ENCODE measurements at regions not wholly inside any gene's neighbourhood (a gene's known extent, or its start where the extent isn't known, plus 50 kb on each side); places are given as distances from the start of the nearest gene placed in this dataset.
A peak's percentile ranks its signal among the peaks of the same experiment; 100 is the strongest.

- no peaks in the 10 kb centered on the region for H3K4me1 ChIP-seq (ENCODE audit: low read depth)
- H3K36me3 ChIP-seq = no peaks in the 10 kb centered on the region
- H3K27ac ChIP-seq = no peak overlapping the region
- TF ChIP-seq, protein P1, sequence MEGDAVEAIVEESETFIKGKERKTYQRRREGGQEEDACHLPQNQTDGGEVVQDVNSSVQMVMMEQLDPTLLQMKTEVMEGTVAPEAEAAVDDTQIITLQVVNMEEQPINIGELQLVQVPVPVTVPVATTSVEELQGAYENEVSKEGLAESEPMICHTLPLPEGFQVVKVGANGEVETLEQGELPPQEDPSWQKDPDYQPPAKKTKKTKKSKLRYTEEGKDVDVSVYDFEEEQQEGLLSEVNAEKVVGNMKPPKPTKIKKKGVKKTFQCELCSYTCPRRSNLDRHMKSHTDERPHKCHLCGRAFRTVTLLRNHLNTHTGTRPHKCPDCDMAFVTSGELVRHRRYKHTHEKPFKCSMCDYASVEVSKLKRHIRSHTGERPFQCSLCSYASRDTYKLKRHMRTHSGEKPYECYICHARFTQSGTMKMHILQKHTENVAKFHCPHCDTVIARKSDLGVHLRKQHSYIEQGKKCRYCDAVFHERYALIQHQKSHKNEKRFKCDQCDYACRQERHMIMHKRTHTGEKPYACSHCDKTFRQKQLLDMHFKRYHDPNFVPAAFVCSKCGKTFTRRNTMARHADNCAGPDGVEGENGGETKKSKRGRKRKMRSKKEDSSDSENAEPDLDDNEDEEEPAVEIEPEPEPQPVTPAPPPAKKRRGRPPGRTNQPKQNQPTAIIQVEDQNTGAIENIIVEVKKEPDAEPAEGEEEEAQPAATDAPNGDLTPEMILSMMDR (IDR thresholded peaks at IDR 0.05; ENCODE audit: low read depth, low read length) = no peak
- no peaks in the 10 kb centered on the region for H3K27me3 ChIP-seq
- no peak overlapping the region for H3K4me3 ChIP-seq
- no peak for DNase-seq (ENCODE audit: low read depth in 1 of 2, low spot score in 1 of 2)
- no peaks in the 10 kb centered on the region for H3K9me3 ChIP-seq (ENCODE audit: low read depth)
Observed at GRCh38 chr6:104539173-104539572, 320.5 kb downstream of the HACE1 start.

- Histone ChIP-seq H3K4me1 (ENCODE audit: low read depth) (no peaks in the 10 kb centered on the region), H3K27me3 (no peaks in the 10 kb centered on the region), H3K27ac (no peak overlapping the region), H3K4me3 (no peak overlapping the region), H3K9me3 (ENCODE audit: low read depth) (no peaks in the 10 kb centered on the region), H3K36me3 (no peaks in the 10 kb centered on the region)
- no peak for DNase-seq (ENCODE audit: low read depth in 1 of 2, low spot score in 1 of 2)
- TF ChIP-seq, protein P1 (IDR thresholded peaks at IDR 0.05; ENCODE audit: low read depth, low read length) = no peak
Observed at GRCh38 chr6:104537872-104538271, 321.8 kb downstream of the HACE1 start.

DNA sequence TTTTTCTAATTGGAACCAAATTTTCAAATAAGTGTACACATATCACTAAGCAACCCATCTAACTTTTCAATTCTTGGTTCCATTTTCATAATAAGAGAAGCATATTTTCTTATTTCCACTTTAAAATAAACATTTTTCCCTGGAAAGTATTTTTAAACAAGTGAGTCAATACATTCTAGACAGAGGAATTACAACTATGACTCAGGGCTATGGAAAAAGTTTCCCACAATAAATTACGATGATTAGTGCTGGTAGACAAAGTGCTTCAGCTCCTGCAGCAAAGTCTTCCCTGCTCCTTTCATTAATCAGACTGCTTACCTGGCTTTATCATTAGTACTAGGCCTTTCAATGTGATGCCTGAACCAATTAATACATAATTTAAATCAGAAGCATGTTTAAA is 322.5 kb downstream of the HACE1 start:
- H3K4me1 ChIP-seq (ENCODE audit: low read depth) = no peaks in the 10 kb centered on the region
- no peaks in the 10 kb centered on the region for H3K27me3 ChIP-seq
- TF ChIP-seq, protein P1 (IDR thresholded peaks at IDR 0.05; ENCODE audit: low read depth, low read length) = no peak
- peak in 1 of 2 donors; percentile 45 for DNase-seq (ENCODE audit: low read depth in 1 of 2, low spot score in 1 of 2)
- H3K27ac ChIP-seq = no peak overlapping the region
- no peaks in the 10 kb centered on the region for H3K9me3 ChIP-seq (ENCODE audit: low read depth)
- H3K36me3 ChIP-seq = no peaks in the 10 kb centered on the region
- no peak overlapping the region for H3K4me3 ChIP-seq

GRCh38 chr6:104532462-104532861 is 327.3 kb downstream of the HACE1 start:
- TF ChIP-seq, protein P1 (IDR thresholded peaks at IDR 0.05; ENCODE audit: low read depth, low read length) = no peak
- H3K36me3 ChIP-seq = no peaks in the 10 kb centered on the region
- no peaks in the 10 kb centered on the region for H3K27me3 ChIP-seq
- no peak for DNase-seq (ENCODE audit: low read depth in 1 of 2, low spot score in 1 of 2)
- H3K27ac ChIP-seq = no peak overlapping the region
- H3K4me1 ChIP-seq (ENCODE audit: low read depth) = no peaks in the 10 kb centered on the region
- no peak overlapping the region for H3K4me3 ChIP-seq
- H3K9me3 ChIP-seq (ENCODE audit: low read depth) = no peaks in the 10 kb centered on the region

DNA sequence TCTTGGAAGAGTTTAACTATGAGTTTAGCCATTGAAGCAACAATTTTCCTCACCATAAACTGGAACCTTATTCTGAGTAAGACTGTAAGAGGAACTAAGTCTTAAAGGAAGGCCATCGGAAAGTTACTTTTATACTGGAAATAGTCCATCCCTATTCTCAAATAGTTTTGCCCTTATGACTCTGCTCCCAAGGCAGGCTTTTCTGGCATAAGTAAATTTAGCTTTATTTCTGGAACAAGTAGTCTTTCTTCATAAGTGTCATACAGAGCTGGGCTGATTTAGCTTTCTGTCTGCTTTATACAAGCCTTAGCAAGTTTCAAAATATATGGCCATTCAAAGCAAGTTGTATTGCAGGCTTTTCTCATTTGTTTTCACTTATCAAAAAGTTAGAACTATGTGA is 328.1 kb downstream of the HACE1 start:
- Histone ChIP-seq H3K27me3 (no peaks in the 10 kb centered on the region), H3K4me1 (ENCODE audit: low read depth) (peaks cover 4% of the 10 kb centered on the region), H3K9me3 (ENCODE audit: low read depth) (no peaks in the 10 kb centered on the region), H3K4me3 (no peak overlapping the region), H3K36me3 (no peaks in the 10 kb centered on the region), H3K27ac (no peak overlapping the region)
- DNase-seq (ENCODE audit: low read depth in 1 of 2, low spot score in 1 of 2) = no peak
- TF ChIP-seq, protein P1 (IDR thresholded peaks at IDR 0.05; ENCODE audit: low read depth, low read length) = no peak
